ENCODE measurements at regions not wholly inside any gene's neighbourhood (a gene's known extent, or its start where the extent isn't known, plus 50 kb on each side); places are given as distances from the start of the nearest gene placed in this dataset.

GRCh38 chr6:139676718-139677117 lies 302.3 kb upstream of the CITED2 start:
- FAIRE-seq (no peak), ATAC-seq (no peak), DNase-seq (ENCODE audit: extremely low read depth in 1 of 4, low spot score in 3 of 4) (no peak)
- CTCF ChIA-PET (ENCODE audit: low intra/inter-chr PET ratio): no interaction called here
- no TSS peak for BruUV-seq (replicated peaks)
- Histone ChIP-seq H3K79me2 (ENCODE audit: control insufficient read depth, insufficient read depth, low read length) (no peaks in the 10 kb centered on the region), H3K27me3 (ENCODE audit: control insufficient read depth in 2 of 2, insufficient read depth in 2 of 2, low read length in 2 of 2) (no peaks in the 10 kb centered on the region), H3K9me3 (replicated peaks; ENCODE audit: control insufficient read depth, insufficient read depth, low read depth, low read length) (no peaks in the 10 kb centered on the region), H4K20me1 (replicated peaks; ENCODE audit: control insufficient read depth, insufficient read depth, low read length) (no peaks in the 10 kb centered on the region), H3K9me1 (ENCODE audit: control insufficient read depth, insufficient read depth, low read length) (no peaks in the 10 kb centered on the region), H3K4me3 (no peak overlapping the region), H3K36me3 (ENCODE audit: control insufficient read depth, insufficient read depth, low read length) (no peaks in the 10 kb centered on the region), H3K27ac (ENCODE audit: extremely low read depth, low read depth, low read length) (no peak overlapping the region), H2AFZ (ENCODE audit: low read depth, low read length) (no peak overlapping the region), H3K4me2 (ENCODE audit: insufficient read depth, low read length) (no peak overlapping the region), H3K9ac (ENCODE audit: insufficient read depth in 1 of 2, low read depth in 2 of 2, low read length in 2 of 2) (no peak overlapping the region), H3K4me1 (replicated peaks in 1 of 2; ENCODE audit: control insufficient read depth in 2 of 2, insufficient read depth in 2 of 2, low read length in 2 of 2) (no peaks in the 10 kb centered on the region)
- TF ChIP-seq ZNF707 (CRISPR knock-in tag; conservative IDR thresholded peaks at IDR 0.05) (no peak), HLTF (IDR thresholded peaks at IDR 0.05) (no peak), ARID1B (IDR thresholded peaks at IDR 0.05) (no peak), TFAM (CRISPR knock-in tag; conservative IDR thresholded peaks at IDR 0.05) (no peak), CBFA2T3 (IDR thresholded peaks at IDR 0.05) (no peak), POLR2AphosphoS2 (IDR thresholded peaks at IDR 0.05; ENCODE audit: low read length) (no peak), ZNF174 (CRISPR knock-in tag; IDR thresholded peaks at IDR 0.05) (no peak), ZNF407 (IDR thresholded peaks at IDR 0.05; ENCODE audit: low read depth) (no peak)
- POLR2A ChIA-PET: no interaction called here
- intact Hi-C loops (cut with micrococcal nuclease) (no loop called here), in situ Hi-C loops (cut with MboI) (no loop called here)

Measured in K562 (cell line).